ENCODE measurements at regions not wholly inside any gene's neighbourhood (a gene's known extent, or its start where the extent isn't known, plus 50 kb on each side); places are given as distances from the start of the nearest gene placed in this dataset.

DNA sequence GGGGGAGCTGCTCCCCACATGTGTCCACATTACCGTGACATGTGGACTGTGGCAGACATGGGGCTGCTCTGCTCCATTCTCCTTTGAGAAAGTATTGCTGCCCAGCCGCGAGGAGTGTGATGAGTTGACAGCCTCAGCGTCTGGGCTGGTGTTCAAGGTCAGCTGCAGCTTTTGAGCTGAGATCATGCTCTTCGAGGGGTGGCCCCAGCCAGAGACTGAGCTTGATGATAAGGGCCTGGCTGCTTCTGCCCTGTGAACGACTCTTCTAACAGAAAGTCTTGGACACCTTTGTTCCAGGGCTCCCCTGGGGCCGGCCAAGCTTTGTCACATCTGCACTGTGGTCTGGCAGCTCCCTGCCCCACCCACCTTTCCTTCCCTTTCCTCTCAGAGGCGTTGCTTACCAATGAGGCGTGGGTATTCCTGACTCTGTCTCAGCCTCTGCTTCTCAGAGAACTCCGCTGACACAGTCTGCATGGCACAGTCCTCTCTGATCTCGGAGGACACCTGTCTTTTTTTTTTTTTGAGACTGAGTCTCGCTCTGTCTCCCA is 86.6 kb downstream of the CHRD start (continued):
- TF ChIP-seq, protein P1, sequence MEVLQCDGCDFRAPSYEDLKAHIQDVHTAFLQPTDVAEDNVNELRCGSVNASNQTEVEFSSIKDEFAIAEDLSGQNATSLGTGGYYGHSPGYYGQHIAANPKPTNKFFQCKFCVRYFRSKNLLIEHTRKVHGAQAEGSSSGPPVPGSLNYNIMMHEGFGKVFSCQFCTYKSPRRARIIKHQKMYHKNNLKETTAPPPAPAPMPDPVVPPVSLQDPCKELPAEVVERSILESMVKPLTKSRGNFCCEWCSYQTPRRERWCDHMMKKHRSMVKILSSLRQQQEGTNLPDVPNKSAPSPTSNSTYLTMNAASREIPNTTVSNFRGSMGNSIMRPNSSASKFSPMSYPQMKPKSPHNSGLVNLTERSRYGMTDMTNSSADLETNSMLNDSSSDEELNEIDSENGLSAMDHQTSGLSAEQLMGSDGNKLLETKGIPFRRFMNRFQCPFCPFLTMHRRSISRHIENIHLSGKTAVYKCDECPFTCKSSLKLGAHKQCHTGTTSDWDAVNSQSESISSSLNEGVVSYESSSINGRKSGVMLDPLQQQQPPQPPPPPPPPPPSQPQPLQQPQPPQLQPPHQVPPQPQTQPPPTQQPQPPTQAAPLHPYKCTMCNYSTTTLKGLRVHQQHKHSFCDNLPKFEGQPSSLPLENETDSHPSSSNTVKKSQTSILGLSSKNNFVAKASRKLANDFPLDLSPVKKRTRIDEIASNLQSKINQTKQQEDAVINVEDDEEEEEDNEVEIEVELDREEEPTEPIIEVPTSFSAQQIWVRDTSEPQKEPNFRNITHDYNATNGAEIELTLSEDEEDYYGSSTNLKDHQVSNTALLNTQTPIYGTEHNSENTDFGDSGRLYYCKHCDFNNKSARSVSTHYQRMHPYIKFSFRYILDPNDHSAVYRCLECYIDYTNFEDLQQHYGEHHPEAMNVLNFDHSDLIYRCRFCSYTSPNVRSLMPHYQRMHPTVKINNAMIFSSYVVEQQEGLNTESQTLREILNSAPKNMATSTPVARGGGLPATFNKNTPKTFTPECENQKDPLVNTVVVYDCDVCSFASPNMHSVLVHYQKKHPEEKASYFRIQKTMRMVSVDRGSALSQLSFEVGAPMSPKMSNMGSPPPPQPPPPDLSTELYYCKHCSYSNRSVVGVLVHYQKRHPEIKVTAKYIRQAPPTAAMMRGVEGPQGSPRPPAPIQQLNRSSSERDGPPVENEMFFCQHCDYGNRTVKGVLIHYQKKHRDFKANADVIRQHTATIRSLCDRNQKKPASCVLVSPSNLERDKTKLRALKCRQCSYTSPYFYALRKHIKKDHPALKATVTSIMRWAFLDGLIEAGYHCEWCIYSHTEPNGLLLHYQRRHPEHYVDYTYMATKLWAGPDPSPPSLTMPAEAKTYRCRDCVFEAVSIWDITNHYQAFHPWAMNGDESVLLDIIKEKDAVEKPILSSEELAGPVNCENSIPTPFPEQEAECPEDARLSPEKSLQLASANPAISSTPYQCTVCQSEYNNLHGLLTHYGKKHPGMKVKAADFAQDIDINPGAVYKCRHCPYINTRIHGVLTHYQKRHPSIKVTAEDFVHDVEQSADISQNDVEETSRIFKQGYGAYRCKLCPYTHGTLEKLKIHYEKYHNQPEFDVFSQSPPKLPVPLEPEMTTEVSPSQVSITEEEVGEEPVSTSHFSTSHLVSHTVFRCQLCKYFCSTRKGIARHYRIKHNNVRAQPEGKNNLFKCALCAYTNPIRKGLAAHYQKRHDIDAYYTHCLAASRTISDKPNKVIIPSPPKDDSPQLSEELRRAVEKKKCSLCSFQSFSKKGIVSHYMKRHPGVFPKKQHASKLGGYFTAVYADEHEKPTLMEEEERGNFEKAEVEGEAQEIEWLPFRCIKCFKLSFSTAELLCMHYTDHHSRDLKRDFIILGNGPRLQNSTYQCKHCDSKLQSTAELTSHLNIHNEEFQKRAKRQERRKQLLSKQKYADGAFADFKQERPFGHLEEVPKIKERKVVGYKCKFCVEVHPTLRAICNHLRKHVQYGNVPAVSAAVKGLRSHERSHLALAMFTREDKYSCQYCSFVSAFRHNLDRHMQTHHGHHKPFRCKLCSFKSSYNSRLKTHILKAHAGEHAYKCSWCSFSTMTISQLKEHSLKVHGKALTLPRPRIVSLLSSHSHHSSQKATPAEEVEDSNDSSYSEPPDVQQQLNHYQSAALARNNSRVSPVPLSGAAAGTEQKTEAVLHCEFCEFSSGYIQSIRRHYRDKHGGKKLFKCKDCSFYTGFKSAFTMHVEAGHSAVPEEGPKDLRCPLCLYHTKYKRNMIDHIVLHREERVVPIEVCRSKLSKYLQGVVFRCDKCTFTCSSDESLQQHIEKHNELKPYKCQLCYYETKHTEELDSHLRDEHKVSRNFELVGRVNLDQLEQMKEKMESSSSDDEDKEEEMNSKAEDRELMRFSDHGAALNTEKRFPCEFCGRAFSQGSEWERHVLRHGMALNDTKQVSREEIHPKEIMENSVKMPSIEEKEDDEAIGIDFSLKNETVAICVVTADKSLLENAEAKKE (CRISPR knock-in tag; IDR thresholded peaks at IDR 0.05) = no peak
- TF ChIP-seq EZH2 (IDR thresholded peaks at IDR 0.05; ENCODE audit: low read depth, unreplicated experiment) (no peak), ZNF331 (CRISPR knock-in tag; IDR thresholded peaks at IDR 0.05; ENCODE audit: low read depth) (no peak)
- TF ChIP-seq, protein P2, sequence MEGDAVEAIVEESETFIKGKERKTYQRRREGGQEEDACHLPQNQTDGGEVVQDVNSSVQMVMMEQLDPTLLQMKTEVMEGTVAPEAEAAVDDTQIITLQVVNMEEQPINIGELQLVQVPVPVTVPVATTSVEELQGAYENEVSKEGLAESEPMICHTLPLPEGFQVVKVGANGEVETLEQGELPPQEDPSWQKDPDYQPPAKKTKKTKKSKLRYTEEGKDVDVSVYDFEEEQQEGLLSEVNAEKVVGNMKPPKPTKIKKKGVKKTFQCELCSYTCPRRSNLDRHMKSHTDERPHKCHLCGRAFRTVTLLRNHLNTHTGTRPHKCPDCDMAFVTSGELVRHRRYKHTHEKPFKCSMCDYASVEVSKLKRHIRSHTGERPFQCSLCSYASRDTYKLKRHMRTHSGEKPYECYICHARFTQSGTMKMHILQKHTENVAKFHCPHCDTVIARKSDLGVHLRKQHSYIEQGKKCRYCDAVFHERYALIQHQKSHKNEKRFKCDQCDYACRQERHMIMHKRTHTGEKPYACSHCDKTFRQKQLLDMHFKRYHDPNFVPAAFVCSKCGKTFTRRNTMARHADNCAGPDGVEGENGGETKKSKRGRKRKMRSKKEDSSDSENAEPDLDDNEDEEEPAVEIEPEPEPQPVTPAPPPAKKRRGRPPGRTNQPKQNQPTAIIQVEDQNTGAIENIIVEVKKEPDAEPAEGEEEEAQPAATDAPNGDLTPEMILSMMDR (conservative IDR thresholded peaks at IDR 0.05; ENCODE audit: low read depth in 2 of 2) = no peak

DNA sequence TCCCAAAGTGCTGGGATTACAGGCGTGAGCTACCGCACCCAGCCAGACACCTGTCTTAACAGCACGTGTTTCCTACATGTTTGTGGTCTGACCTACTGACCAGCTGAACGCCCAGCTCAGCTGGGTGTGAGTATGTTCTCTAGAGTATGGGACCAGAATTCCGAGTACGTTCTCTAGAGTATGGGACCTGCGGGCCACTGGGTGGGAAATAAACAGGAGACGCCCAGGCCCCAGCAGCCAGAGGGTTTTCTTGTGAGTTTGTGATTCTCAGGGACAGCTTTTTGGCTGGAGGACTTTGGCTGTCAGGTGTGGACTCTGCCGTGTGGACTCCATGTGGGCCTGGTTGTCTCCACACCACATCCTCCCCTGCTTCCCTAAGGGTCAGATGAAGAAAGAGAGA is 87.3 kb downstream of the CHRD start:
- Histone ChIP-seq H3K4me1 (ENCODE audit: insufficient read depth) (no peaks in the 10 kb centered on the region; the same call in 1 of the 2 replicates), H3K27ac (ENCODE audit: low read depth) (no peak overlapping the region), H2AFZ (no peak overlapping the region), H3K9me2 (ENCODE audit: insufficient read depth) (no peaks in the 10 kb centered on the region), H3K4me2 (no peak overlapping the region), H3K27me3 (ENCODE audit: insufficient read depth) (no peaks in the 10 kb centered on the region), H3K79me2 (replicated peaks; ENCODE audit: insufficient read depth) (no peaks in the 10 kb centered on the region), H3K4me3 (no peak overlapping the region), H3K36me3 (ENCODE audit: insufficient read depth) (no peaks in the 10 kb centered on the region), H4K20me1 (replicated peaks; ENCODE audit: insufficient read depth) (no peaks in the 10 kb centered on the region), H3F3A (replicated peaks; ENCODE audit: low read depth) (no peaks in the 10 kb centered on the region)
- no peak for DNase-seq (ENCODE audit: low spot score)
- no peaks in the 10 kb centered on the region for H3K9me3 Mint-ChIP-seq
- H3K4me3 Mint-ChIP-seq = no peak overlapping the region
- H3K36me3 Mint-ChIP-seq (ENCODE audit: low read depth) = no peaks in the 10 kb centered on the region
- H3K27me3 Mint-ChIP-seq (ENCODE audit: insufficient read depth, low read depth, poor library complexity) = peaks cover 8% of the 10 kb centered on the region
- no peak overlapping the region for H3K27ac Mint-ChIP-seq
- ATAC-seq = no peak
- H3K4me1 Mint-ChIP-seq = no peaks in the 10 kb centered on the region
- TF ChIP-seq, protein P3, sequence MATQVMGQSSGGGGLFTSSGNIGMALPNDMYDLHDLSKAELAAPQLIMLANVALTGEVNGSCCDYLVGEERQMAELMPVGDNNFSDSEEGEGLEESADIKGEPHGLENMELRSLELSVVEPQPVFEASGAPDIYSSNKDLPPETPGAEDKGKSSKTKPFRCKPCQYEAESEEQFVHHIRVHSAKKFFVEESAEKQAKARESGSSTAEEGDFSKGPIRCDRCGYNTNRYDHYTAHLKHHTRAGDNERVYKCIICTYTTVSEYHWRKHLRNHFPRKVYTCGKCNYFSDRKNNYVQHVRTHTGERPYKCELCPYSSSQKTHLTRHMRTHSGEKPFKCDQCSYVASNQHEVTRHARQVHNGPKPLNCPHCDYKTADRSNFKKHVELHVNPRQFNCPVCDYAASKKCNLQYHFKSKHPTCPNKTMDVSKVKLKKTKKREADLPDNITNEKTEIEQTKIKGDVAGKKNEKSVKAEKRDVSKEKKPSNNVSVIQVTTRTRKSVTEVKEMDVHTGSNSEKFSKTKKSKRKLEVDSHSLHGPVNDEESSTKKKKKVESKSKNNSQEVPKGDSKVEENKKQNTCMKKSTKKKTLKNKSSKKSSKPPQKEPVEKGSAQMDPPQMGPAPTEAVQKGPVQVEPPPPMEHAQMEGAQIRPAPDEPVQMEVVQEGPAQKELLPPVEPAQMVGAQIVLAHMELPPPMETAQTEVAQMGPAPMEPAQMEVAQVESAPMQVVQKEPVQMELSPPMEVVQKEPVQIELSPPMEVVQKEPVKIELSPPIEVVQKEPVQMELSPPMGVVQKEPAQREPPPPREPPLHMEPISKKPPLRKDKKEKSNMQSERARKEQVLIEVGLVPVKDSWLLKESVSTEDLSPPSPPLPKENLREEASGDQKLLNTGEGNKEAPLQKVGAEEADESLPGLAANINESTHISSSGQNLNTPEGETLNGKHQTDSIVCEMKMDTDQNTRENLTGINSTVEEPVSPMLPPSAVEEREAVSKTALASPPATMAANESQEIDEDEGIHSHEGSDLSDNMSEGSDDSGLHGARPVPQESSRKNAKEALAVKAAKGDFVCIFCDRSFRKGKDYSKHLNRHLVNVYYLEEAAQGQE (IDR thresholded peaks at IDR 0.05; ENCODE audit: unreplicated experiment) = no peak
- TF ChIP-seq EZH2 (IDR thresholded peaks at IDR 0.05; ENCODE audit: low read depth, unreplicated experiment) (no peak), ZNF114 (CRISPR knock-in tag; IDR thresholded peaks at IDR 0.05) (no peak), EZH2phosphoT487 (IDR thresholded peaks at IDR 0.05; ENCODE audit: unreplicated experiment) (no peak), NANOG (IDR thresholded peaks at IDR 0.05; ENCODE audit: borderline replicate concordance) (no peak), CREB1 (CRISPR knock-in tag; IDR thresholded peaks at IDR 0.05; ENCODE audit: low read depth) (no peak), ZNF331 (CRISPR knock-in tag; IDR thresholded peaks at IDR 0.05; ENCODE audit: low read depth) (no peak), JUNB (IDR thresholded peaks at IDR 0.05; ENCODE audit: unreplicated experiment) (no peak), POLR2AphosphoS5 (IDR thresholded peaks at IDR 0.05; ENCODE audit: low read depth) (no peak)
- TF ChIP-seq, protein P2 (conservative IDR thresholded peaks at IDR 0.05; ENCODE audit: low read depth in 2 of 2) = no peak

Data from GM23338 (cell line).